ENCODE measurements at regions not wholly inside any gene's neighbourhood (a gene's known extent, or its start where the extent isn't known, plus 50 kb on each side); places are given as distances from the start of the nearest gene placed in this dataset.

GRCh38 chr5:2981652-2982051 is 230.2 kb upstream of the IRX2 start:
- DNase-seq (ENCODE audit: low spot score in 2 of 2), result no peak
- no peak overlapping the region for H3K4me3 ChIP-seq (ENCODE audit: low read depth, poor library complexity, severe bottlenecking)
- WGBS, 2 donors, result 76 to 78% methylated on average over 9 of the region's 9 CpGs
- TF ChIP-seq CTCF (IDR thresholded peaks at IDR 0.05) (no peak), POLR2A (IDR thresholded peaks at IDR 0.05) (no peak)
- intact Hi-C loops (cut with DNase I; ENCODE audit: low total_unique reads), result no loop called here

GRCh38 chr5:2981035-2981434 is 229.6 kb upstream of the IRX2 start:
- DNase-seq (ENCODE audit: low spot score in 2 of 2), result no peak
- no peak for TF ChIP-seq POLR2A (IDR thresholded peaks at IDR 0.05)
- no peak for TF ChIP-seq CTCF (IDR thresholded peaks at IDR 0.05)
- WGBS, 2 donors, result 80 to 82% methylated on average over 9 of the region's 9 CpGs
- intact Hi-C loops (cut with DNase I; ENCODE audit: low total_unique reads), result no loop called here
- no peak overlapping the region for H3K4me3 ChIP-seq (ENCODE audit: low read depth, poor library complexity, severe bottlenecking)

DNA sequence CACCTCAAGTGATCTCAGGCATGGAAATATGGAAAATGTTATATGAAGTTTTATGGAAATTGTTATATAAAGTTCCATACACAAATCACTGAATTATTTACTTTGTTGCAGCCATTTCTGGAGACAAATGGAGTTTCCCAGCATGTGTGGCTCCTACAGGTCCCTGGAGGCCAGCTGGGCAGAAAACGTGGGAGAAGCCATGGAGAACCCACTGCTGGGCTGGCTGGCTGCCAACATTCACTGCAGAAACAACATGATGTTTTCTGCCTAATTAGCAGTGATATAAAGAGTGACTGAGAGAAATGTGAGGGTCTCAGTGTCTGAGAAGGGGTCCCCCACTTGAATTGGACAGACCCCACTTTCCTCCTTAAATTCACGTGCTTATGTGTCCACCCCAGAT is 208.8 kb upstream of the IRX2 start:
- intact Hi-C loops (cut with DNase I; ENCODE audit: low total_unique reads), result no loop called here
- no peak for DNase-seq (ENCODE audit: low spot score in 2 of 2)
- no peak for TF ChIP-seq POLR2A (IDR thresholded peaks at IDR 0.05)
- TF ChIP-seq CTCF (IDR thresholded peaks at IDR 0.05), result no peak
- H3K4me3 ChIP-seq (ENCODE audit: low read depth, poor library complexity, severe bottlenecking), result no peak overlapping the region
- 39% methylated on average over 2 of the region's 2 CpGs for WGBS, 2 donors

GRCh38 chr5:2958976-2959375 is 207.5 kb upstream of the IRX2 start:
- intact Hi-C loops (cut with DNase I; ENCODE audit: low total_unique reads), result no loop called here
- no peak overlapping the region for H3K4me3 ChIP-seq (ENCODE audit: low read depth, poor library complexity, severe bottlenecking)
- DNase-seq (ENCODE audit: low spot score in 2 of 2), result no peak
- 78 to 86% methylated on average over 2 of the region's 2 CpGs for WGBS, 2 donors
- TF ChIP-seq CTCF (IDR thresholded peaks at IDR 0.05) (no peak), POLR2A (IDR thresholded peaks at IDR 0.05) (no peak)

GRCh38 chr5:2948875-2949274 is 197.4 kb upstream of the IRX2 start:
- intact Hi-C loops (cut with DNase I; ENCODE audit: low total_unique reads), result no loop called here
- no peak overlapping the region for H3K4me3 ChIP-seq (ENCODE audit: low read depth, poor library complexity, severe bottlenecking)
- 82 to 85% methylated on average over 3 of the region's 3 CpGs for WGBS, 2 donors
- TF ChIP-seq CTCF (IDR thresholded peaks at IDR 0.05) (no peak), POLR2A (IDR thresholded peaks at IDR 0.05) (no peak)
- DNase-seq (ENCODE audit: low spot score in 2 of 2), result no peak

GRCh38 chr5:2946315-2946714 is 194.8 kb upstream of the IRX2 start:
- WGBS, 2 donors, result 67 to 82% methylated on average over 6 of the region's 6 CpGs
- no peak for TF ChIP-seq CTCF (IDR thresholded peaks at IDR 0.05)
- no peak for TF ChIP-seq POLR2A (IDR thresholded peaks at IDR 0.05)
- DNase-seq (ENCODE audit: low spot score in 2 of 2), result no peak
- H3K4me3 ChIP-seq (ENCODE audit: low read depth, poor library complexity, severe bottlenecking), result no peak overlapping the region
- intact Hi-C loops (cut with DNase I; ENCODE audit: low total_unique reads), result no loop called here

Data from lower leg skin (tissue), 4 donors.